Chondrocyte (in vitro differentiated cells): ENCODE measurements at regions not wholly inside any gene's neighbourhood (a gene's known extent, or its start where the extent isn't known, plus 50 kb on each side); places are given as distances from the start of the nearest gene placed in this dataset.

Experiments
- DNase-seq: peaks from one replicate; pipeline ENCODE4 v3.0.0; 2021; ENCODE audit warnings: mixed read lengths, low spot score
- H3K27ac Mint-ChIP-seq: one replicate; pipeline ENCODE4 v1.8.0; 2021; ENCODE audit warnings: mild to moderate bottlenecking, moderate library complexity, mixed read lengths; ENCODE audit not compliant: unreplicated experiment
- H3K27me3 Mint-ChIP-seq: 2 replicates; pipeline ENCODE4 v1.8.0; 2021; ENCODE audit warnings: low read depth, mixed read lengths
- H3K36me3 Mint-ChIP-seq: 2 replicates; pipeline ENCODE4 v1.8.0; 2021; ENCODE audit warnings: low read depth, mixed read lengths
- H3K4me1 Mint-ChIP-seq: 2 replicates; pipeline ENCODE4 v1.8.0; 2021; ENCODE audit warnings: low read depth, mild to moderate bottlenecking, mixed read lengths
- H3K4me3 Mint-ChIP-seq: one replicate; pipeline ENCODE4 v1.8.0; 2021; ENCODE audit warnings: mild to moderate bottlenecking, moderate library complexity, mixed read lengths; ENCODE audit not compliant: unreplicated experiment
- H3K9me3 Mint-ChIP-seq: 2 replicates; pipeline ENCODE4 v1.8.0; 2021; ENCODE audit warnings: low read depth, mixed read lengths
- TF ChIP-seq, protein P1 (sequence below): fragments of 200-600 bp; sonication (generic); IDR thresholded peaks from 2 replicates; pipeline ENCODE4 v1.5.0; 2021; ENCODE audit warnings: antibody characterized with exemption, mild to moderate bottlenecking, moderate library complexity

DNA sequence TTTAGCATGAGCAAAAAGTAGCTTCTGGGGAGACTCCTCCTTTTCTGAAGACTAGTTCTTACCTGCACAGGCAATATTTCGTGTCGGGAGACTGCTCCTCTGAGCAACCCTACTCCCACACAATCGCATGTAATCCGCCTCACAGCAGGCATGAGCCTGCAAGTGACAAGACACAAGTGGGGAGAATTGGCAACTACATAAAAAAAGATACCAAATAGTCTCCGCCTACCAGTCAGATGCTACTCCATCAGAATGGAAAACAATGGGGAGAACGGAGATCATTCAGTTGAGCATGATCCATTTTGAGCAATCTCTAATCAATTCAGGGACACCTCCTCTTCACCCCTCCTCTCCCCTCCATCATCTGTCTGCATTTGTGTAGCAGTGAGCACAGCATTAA, 321.0 kb downstream of the COG6 start:
- no peak overlapping the region for H3K4me3 Mint-ChIP-seq
- DNase-seq: no peak
- no peak overlapping the region for H3K27ac Mint-ChIP-seq
- no peaks in the 10 kb centered on the region for H3K9me3 Mint-ChIP-seq
- TF ChIP-seq, protein P1, sequence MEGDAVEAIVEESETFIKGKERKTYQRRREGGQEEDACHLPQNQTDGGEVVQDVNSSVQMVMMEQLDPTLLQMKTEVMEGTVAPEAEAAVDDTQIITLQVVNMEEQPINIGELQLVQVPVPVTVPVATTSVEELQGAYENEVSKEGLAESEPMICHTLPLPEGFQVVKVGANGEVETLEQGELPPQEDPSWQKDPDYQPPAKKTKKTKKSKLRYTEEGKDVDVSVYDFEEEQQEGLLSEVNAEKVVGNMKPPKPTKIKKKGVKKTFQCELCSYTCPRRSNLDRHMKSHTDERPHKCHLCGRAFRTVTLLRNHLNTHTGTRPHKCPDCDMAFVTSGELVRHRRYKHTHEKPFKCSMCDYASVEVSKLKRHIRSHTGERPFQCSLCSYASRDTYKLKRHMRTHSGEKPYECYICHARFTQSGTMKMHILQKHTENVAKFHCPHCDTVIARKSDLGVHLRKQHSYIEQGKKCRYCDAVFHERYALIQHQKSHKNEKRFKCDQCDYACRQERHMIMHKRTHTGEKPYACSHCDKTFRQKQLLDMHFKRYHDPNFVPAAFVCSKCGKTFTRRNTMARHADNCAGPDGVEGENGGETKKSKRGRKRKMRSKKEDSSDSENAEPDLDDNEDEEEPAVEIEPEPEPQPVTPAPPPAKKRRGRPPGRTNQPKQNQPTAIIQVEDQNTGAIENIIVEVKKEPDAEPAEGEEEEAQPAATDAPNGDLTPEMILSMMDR: no peak
- H3K36me3 Mint-ChIP-seq: no peaks in the 10 kb centered on the region
- H3K4me1 Mint-ChIP-seq: no peaks in the 10 kb centered on the region
- H3K27me3 Mint-ChIP-seq: peaks cover 2% of the 10 kb centered on the region

DNA sequence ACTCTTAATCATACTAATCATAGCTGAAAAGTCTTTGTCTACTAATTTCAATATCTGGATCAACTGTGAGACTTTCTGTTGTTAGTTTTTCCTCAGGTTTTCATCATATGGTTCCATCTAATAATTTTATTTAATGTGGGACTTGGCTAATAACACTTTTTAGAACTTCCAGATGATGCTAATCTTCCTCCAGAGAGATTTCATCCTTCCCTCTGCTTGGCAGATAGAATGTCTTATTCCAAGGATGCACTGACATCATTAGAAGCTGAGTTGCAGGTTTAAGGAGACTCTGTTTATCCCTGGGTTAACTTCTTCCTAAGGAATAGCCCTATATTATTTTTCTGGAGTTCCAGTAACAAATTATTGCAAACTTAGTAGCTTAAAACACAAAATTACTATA, 325.6 kb downstream of the COG6 start:
- Mint-ChIP-seq H3K27me3 (no peaks in the 10 kb centered on the region), H3K27ac (no peak overlapping the region), H3K4me3 (no peak overlapping the region), H3K9me3 (peaks cover 6% of the 10 kb centered on the region), H3K36me3 (no peaks in the 10 kb centered on the region), H3K4me1 (no peaks in the 10 kb centered on the region)
- TF ChIP-seq, protein P1: no peak
- DNase-seq: no peak

DNA sequence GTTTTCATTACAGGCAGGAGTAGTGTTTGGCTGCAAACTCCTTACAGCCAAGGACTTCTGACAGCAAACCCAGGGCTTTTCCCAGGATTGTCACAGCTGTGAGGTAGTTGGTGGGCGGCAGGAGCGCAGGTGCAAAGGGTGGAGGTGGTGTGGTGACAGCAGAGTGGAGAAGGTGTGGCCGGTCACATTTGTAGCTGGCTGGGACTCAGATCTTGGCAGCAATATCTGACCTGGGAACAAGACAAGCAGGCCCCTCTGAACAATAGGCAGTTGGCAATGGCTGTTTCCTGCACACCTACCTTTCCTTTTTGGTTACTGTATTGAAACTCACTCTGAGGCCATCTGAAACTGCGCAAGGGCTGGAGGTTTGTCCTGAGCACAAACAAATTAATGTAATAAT, 327.3 kb downstream of the COG6 start:
- Mint-ChIP-seq H3K27ac (no peak overlapping the region), H3K9me3 (peaks cover 6% of the 10 kb centered on the region), H3K27me3 (no peaks in the 10 kb centered on the region), H3K4me3 (no peak overlapping the region), H3K4me1 (no peaks in the 10 kb centered on the region), H3K36me3 (no peaks in the 10 kb centered on the region)
- TF ChIP-seq, protein P1: no peak
- DNase-seq: no peak

DNA sequence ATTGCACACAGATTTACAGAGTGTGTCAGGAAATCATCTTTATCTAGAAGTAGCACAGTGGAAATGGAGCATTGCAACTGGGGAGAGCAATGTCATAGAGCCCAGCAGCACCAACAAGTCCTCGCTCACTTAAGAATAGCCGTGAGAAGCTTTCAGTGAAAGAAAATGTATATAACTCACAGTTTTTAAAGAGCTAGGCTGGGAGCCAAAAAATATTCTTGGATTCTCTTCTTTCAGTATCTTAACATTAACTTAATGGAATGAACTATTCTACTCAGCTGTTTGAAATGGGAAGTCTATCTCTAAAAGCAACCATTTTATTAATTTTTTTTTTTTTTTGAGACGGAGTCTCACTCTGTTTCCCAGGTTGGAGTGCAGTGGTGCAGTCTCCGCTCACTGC, 329.6 kb downstream of the COG6 start:
- DNase-seq: no peak
- peaks cover 6% of the 10 kb centered on the region for H3K9me3 Mint-ChIP-seq
- no peak overlapping the region for H3K27ac Mint-ChIP-seq
- no peaks in the 10 kb centered on the region for H3K4me1 Mint-ChIP-seq
- TF ChIP-seq, protein P1: no peak
- H3K4me3 Mint-ChIP-seq: no peak overlapping the region
- H3K27me3 Mint-ChIP-seq: no peaks in the 10 kb centered on the region
- H3K36me3 Mint-ChIP-seq: no peaks in the 10 kb centered on the region

DNA sequence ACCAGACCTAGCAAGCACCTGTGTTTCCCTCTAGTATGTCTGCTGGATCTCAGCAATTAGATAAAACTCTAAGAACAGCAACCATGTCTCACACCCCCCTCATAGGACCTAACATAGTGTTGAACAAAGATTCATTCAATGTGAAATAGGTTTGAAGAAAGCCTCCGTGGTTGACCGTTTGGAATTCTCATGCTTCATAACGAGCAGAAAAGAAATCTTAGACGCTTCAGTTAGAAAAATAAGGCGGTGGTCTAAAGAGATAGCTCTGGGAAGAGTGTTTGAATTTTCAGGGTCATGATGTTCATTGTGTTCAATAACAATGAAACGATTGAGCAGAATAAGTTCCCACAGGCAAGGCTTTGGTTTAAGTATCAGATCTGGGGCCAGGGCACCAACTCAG, 332.9 kb downstream of the COG6 start:
- Mint-ChIP-seq H3K27me3 (no peaks in the 10 kb centered on the region), H3K4me3 (no peak overlapping the region), H3K4me1 (no peaks in the 10 kb centered on the region), H3K36me3 (no peaks in the 10 kb centered on the region), H3K9me3 (no peaks in the 10 kb centered on the region), H3K27ac (no peak overlapping the region)
- no peak for DNase-seq
- TF ChIP-seq, protein P1: no peak
